ENCODE measurements at regions not wholly inside any gene's neighbourhood (a gene's known extent, or its start where the extent isn't known, plus 50 kb on each side); places are given as distances from the start of the nearest gene placed in this dataset.
"Not testable (repeated sequence)": the region's sequence is repeated elsewhere in the genome, so short reads cannot be mapped to it uniquely, and the experiment has no call there.

- no peak for DNase-seq (ENCODE audit: low read depth in 2 of 3, low spot score in 2 of 3)
Observed at GRCh38 chr1:113292603-113293255, 97.6 kb upstream of the MAGI3 start.

- DNase-seq (ENCODE audit: low read depth in 2 of 3, low spot score in 2 of 3), result no peak
Observed at GRCh38 chr1:113293256-113293626, 97.1 kb upstream of the MAGI3 start.

- DNase-seq (ENCODE audit: low read depth in 2 of 3, low spot score in 2 of 3), result no peak
Observed at GRCh38 chr1:113297749-113298148, 92.6 kb upstream of the MAGI3 start.

- DNase-seq (ENCODE audit: low read depth in 2 of 3, low spot score in 2 of 3), result no peak
Observed at GRCh38 chr1:113298941-113299340, 91.4 kb upstream of the MAGI3 start.

GRCh38 chr1:113302636-113303035 is 87.7 kb upstream of the MAGI3 start:
- no peak for DNase-seq (ENCODE audit: low read depth in 2 of 3, low spot score in 2 of 3)

GRCh38 chr1:113303267-113303666 is 87.0 kb upstream of the MAGI3 start:
- DNase-seq (ENCODE audit: low read depth in 2 of 3, low spot score in 2 of 3), result no peak

- not testable (repeated sequence) for DNase-seq (ENCODE audit: low read depth in 2 of 3, low spot score in 2 of 3)
Observed at GRCh38 chr1:113305029-113305428, 85.3 kb upstream of the MAGI3 start.

- DNase-seq (ENCODE audit: low read depth in 2 of 3, low spot score in 2 of 3), result no peak
Observed at GRCh38 chr1:113307771-113308445, 82.4 kb upstream of the MAGI3 start.

- not testable (repeated sequence) for DNase-seq (ENCODE audit: low read depth in 2 of 3, low spot score in 2 of 3)
Observed at GRCh38 chr1:113312651-113313050, 77.7 kb upstream of the MAGI3 start.

- no peak for DNase-seq (ENCODE audit: low read depth in 2 of 3, low spot score in 2 of 3)
Observed at GRCh38 chr1:113314600-113314999, 75.7 kb upstream of the MAGI3 start.

- DNase-seq (ENCODE audit: low read depth in 2 of 3, low spot score in 2 of 3), result no peak
Observed at GRCh38 chr1:113320272-113320671, 70.0 kb upstream of the MAGI3 start.

GRCh38 chr1:113320972-113321680 is 69.2 kb upstream of the MAGI3 start:
- DNase-seq (ENCODE audit: low read depth in 2 of 3, low spot score in 2 of 3), result no peak

- DNase-seq (ENCODE audit: low read depth in 2 of 3, low spot score in 2 of 3), result no peak
Observed at GRCh38 chr1:113321771-113322387, 68.4 kb upstream of the MAGI3 start.

GRCh38 chr1:113322439-113322838 is 67.9 kb upstream of the MAGI3 start:
- DNase-seq (ENCODE audit: low read depth in 2 of 3, low spot score in 2 of 3), result no peak

GRCh38 chr1:113325022-113325421 is 65.3 kb upstream of the MAGI3 start:
- DNase-seq (ENCODE audit: low read depth in 2 of 3, low spot score in 2 of 3), result no peak

GRCh38 chr1:113326976-113327375 is 63.3 kb upstream of the MAGI3 start:
- DNase-seq (ENCODE audit: low read depth in 2 of 3, low spot score in 2 of 3), result no peak

- DNase-seq (ENCODE audit: low read depth in 2 of 3, low spot score in 2 of 3), result no peak
Observed at GRCh38 chr1:113333056-113333455, 57.3 kb upstream of the MAGI3 start.

GRCh38 chr1:113340038-113340437 is 50.3 kb upstream of the MAGI3 start:
- DNase-seq (ENCODE audit: low read depth in 2 of 3, low spot score in 2 of 3), result no peak

All from hematopoietic multipotent progenitor cell (in vitro differentiated cells).